Ishikawa (cell line): ENCODE measurements at regions not wholly inside any gene's neighbourhood (a gene's known extent, or its start where the extent isn't known, plus 50 kb on each side); places are given as distances from the start of the nearest gene placed in this dataset.

ENCODE experiments used
- CEBPB ChIP-seq: IDR thresholded peaks from 2 replicates; pipeline ENCODE4 v1.6.1; 2012
- EGR1 ChIP-seq: IDR thresholded peaks from 2 replicates; pipeline ENCODE4 v1.6.1; 2012
- EP300 ChIP-seq: IDR thresholded peaks from 2 replicates; pipeline ENCODE4 v1.6.1; 2012; ENCODE audit warnings: borderline replicate concordance
- FOXM1 ChIP-seq: IDR thresholded peaks from 2 replicates; pipeline ENCODE4 v1.6.1; 2012; ENCODE audit warnings: low read depth, borderline replicate concordance
- NFIC ChIP-seq: IDR thresholded peaks from 2 replicates; pipeline ENCODE4 v1.6.1; 2012
- RAD21 ChIP-seq: IDR thresholded peaks from 2 replicates; pipeline ENCODE4 v1.6.1; 2012; ENCODE audit warnings: low read depth
- TAF1 ChIP-seq: IDR thresholded peaks from 2 replicates; pipeline ENCODE4 v1.6.1; 2012; ENCODE audit warnings: low read depth, mild to moderate bottlenecking
- TEAD4 ChIP-seq: IDR thresholded peaks from 2 replicates; pipeline ENCODE4 v1.6.1; 2012
- YY1 ChIP-seq: IDR thresholded peaks from 2 replicates; pipeline ENCODE4 v1.6.1; 2012; ENCODE audit warnings: low read depth
- ZBTB7A ChIP-seq: IDR thresholded peaks from 2 replicates; pipeline ENCODE4 v1.6.1; 2012; ENCODE audit warnings: low read depth
- TF ChIP-seq, protein P1 (sequence below): IDR thresholded peaks from 2 replicates; pipeline ENCODE4 v1.6.1; 2012; ENCODE audit warnings: low read depth, mild to moderate bottlenecking
- TF ChIP-seq, protein P2 (sequence below): IDR thresholded peaks from 2 replicates; pipeline ENCODE4 v1.6.1; 2012
- TF ChIP-seq, protein P3 (sequence below): IDR thresholded peaks from 2 replicates; pipeline ENCODE4 v1.6.1; 2012

DNA sequence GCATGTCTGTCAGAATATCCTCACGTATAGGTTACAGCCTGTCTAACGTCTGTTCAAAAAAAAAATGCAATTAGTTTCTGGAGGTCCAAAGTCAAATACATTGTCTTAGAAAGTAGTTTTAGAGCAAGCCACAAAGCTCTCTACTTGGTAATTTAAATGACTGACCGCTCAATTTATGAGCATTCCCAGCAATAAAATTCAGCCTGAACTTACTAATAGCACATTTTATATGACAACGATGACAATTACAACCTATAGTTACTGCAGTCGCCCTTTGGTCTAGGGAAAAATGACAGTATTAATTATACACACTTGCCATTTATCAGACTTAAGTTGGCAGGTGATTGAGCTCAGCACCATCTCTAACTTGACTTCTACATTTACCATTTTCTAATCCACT, 425.8 kb upstream of the STEAP1 start:
- TF ChIP-seq, protein P1, sequence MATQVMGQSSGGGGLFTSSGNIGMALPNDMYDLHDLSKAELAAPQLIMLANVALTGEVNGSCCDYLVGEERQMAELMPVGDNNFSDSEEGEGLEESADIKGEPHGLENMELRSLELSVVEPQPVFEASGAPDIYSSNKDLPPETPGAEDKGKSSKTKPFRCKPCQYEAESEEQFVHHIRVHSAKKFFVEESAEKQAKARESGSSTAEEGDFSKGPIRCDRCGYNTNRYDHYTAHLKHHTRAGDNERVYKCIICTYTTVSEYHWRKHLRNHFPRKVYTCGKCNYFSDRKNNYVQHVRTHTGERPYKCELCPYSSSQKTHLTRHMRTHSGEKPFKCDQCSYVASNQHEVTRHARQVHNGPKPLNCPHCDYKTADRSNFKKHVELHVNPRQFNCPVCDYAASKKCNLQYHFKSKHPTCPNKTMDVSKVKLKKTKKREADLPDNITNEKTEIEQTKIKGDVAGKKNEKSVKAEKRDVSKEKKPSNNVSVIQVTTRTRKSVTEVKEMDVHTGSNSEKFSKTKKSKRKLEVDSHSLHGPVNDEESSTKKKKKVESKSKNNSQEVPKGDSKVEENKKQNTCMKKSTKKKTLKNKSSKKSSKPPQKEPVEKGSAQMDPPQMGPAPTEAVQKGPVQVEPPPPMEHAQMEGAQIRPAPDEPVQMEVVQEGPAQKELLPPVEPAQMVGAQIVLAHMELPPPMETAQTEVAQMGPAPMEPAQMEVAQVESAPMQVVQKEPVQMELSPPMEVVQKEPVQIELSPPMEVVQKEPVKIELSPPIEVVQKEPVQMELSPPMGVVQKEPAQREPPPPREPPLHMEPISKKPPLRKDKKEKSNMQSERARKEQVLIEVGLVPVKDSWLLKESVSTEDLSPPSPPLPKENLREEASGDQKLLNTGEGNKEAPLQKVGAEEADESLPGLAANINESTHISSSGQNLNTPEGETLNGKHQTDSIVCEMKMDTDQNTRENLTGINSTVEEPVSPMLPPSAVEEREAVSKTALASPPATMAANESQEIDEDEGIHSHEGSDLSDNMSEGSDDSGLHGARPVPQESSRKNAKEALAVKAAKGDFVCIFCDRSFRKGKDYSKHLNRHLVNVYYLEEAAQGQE, result no peak
- TF ChIP-seq RAD21 (no peak), EP300 (no peak), YY1 (no peak), TAF1 (no peak), FOXM1 (no peak), CEBPB (no peak), EGR1 (no peak), ZBTB7A (no peak), TEAD4 (no peak), NFIC (no peak)
- TF ChIP-seq, protein P2, sequence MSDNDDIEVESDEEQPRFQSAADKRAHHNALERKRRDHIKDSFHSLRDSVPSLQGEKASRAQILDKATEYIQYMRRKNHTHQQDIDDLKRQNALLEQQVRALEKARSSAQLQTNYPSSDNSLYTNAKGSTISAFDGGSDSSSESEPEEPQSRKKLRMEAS, result no peak
- TF ChIP-seq, protein P3, sequence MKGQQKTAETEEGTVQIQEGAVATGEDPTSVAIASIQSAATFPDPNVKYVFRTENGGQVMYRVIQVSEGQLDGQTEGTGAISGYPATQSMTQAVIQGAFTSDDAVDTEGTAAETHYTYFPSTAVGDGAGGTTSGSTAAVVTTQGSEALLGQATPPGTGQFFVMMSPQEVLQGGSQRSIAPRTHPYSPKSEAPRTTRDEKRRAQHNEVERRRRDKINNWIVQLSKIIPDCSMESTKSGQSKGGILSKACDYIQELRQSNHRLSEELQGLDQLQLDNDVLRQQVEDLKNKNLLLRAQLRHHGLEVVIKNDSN, result no peak
